H1 (cell line): ENCODE measurements at regions not wholly inside any gene's neighbourhood (a gene's known extent, or its start where the extent isn't known, plus 50 kb on each side); places are given as distances from the start of the nearest gene placed in this dataset.

Experiments used
- CBX5 ChIP-seq: fragments of 300-800, 300-1000 bp; sonication (generic); IDR thresholded peaks from 2 replicates; pipeline ENCODE4 v1.7.1; 2016; ENCODE audit warnings: antibody characterized with exemption, low read length, low read depth
- SIN3A ChIP-seq, 2 experiments: IDR thresholded peaks in 1 of 2; conservative IDR thresholded peaks in 1 of 2; 2 replicates each; pipeline ENCODE4 v1.6.1; 2011 to 2012; ENCODE audit warnings: low read length in 2 of 2, improper control_type of control experiment in 1 of 2, low read depth in 1 of 2, mild to moderate bottlenecking in 1 of 2

GRCh38 chr5:162230348-162230747 lies 162.8 kb downstream of the GABRG2 start (continued):
- TF ChIP-seq SIN3A (conservative IDR thresholded peaks at IDR 0.05 in 1 of 2, IDR thresholded peaks at IDR 0.05 in 1 of 2; ENCODE audit: low read depth in 1 of 2, low read length in 2 of 2): no peak
- TF ChIP-seq CBX5: no peak
- TF ChIP-seq, all 59 proteins: peak for 0
